SIG-M5 treated with dmso at 0.1 percent for 504 hours (cell line): ENCODE measurements at regions not wholly inside any gene's neighbourhood (a gene's known extent, or its start where the extent isn't known, plus 50 kb on each side); places are given as distances from the start of the nearest gene placed in this dataset.
A peak's percentile ranks its signal among the peaks of the same experiment; 100 is the strongest.
"Not testable (repeated sequence)": the region's sequence is repeated elsewhere in the genome, so short reads cannot be mapped to it uniquely, and the experiment has no call there.

Experiments used
- DNase-seq: peaks from one replicate; lab custom pipeline; 2025; ENCODE audit not compliant: unreplicated experiment; lab: John Stamatoyannopoulos, UW

GRCh38 chr19:23536341-23536740 lies 141.1 kb upstream of the ZNF91 start:
- DNase-seq: not testable (repeated sequence)

- not testable (repeated sequence) for DNase-seq
Observed at GRCh38 chr19:23535901-23536300, 140.6 kb upstream of the ZNF91 start.

GRCh38 chr19:23533441-23533840 lies 138.2 kb upstream of the ZNF91 start:
- DNase-seq: not testable (repeated sequence)

- DNase-seq: no peak
Observed at GRCh38 chr19:23531976-23532375, 136.7 kb upstream of the ZNF91 start.

GRCh38 chr19:23531231-23531790 lies 136.0 kb upstream of the ZNF91 start:
- no peak for DNase-seq

- DNase-seq: no peak
Observed at GRCh38 chr19:23528376-23528775, 133.1 kb upstream of the ZNF91 start.

- no peak for DNase-seq
Observed at GRCh38 chr19:23527797-23528196, 132.5 kb upstream of the ZNF91 start.

GRCh38 chr19:23526302-23526701 lies 131.0 kb upstream of the ZNF91 start:
- DNase-seq: no peak

- DNase-seq: no peak
Observed at GRCh38 chr19:23525276-23525852, 130.1 kb upstream of the ZNF91 start.

GRCh38 chr19:23523863-23524262 lies 128.6 kb upstream of the ZNF91 start:
- no peak for DNase-seq

- no peak for DNase-seq
Observed at GRCh38 chr19:23522431-23522830, 127.2 kb upstream of the ZNF91 start.

GRCh38 chr19:23521471-23521870 lies 126.2 kb upstream of the ZNF91 start:
- DNase-seq: no peak

- DNase-seq: no peak
Observed at GRCh38 chr19:23520441-23520840, 125.2 kb upstream of the ZNF91 start.

- DNase-seq: no peak
Observed at GRCh38 chr19:23519031-23519430, 123.8 kb upstream of the ZNF91 start.

GRCh38 chr19:23516266-23516665 lies 121.0 kb upstream of the ZNF91 start:
- no peak for DNase-seq

- DNase-seq: no peak
Observed at GRCh38 chr19:23515551-23515950, 120.3 kb upstream of the ZNF91 start.

GRCh38 chr19:23512151-23512925 lies 117.1 kb upstream of the ZNF91 start:
- DNase-seq: no peak

- peak; percentile 1 for DNase-seq
Observed at GRCh38 chr19:23509686-23510450, 114.6 kb upstream of the ZNF91 start.

GRCh38 chr19:23507446-23507845 lies 112.2 kb upstream of the ZNF91 start:
- DNase-seq: no peak

GRCh38 chr19:23505738-23506137 lies 110.5 kb upstream of the ZNF91 start:
- DNase-seq: no peak

- DNase-seq: no peak
Observed at GRCh38 chr19:23482829-23483228, 87.6 kb upstream of the ZNF91 start.

- no peak for DNase-seq
Observed at GRCh38 chr19:23481043-23481442, 85.8 kb upstream of the ZNF91 start.
